ENCODE measurements at regions not wholly inside any gene's neighbourhood (a gene's known extent, or its start where the extent isn't known, plus 50 kb on each side); places are given as distances from the start of the nearest gene placed in this dataset.
"Not testable (repeated sequence)": the region's sequence is repeated elsewhere in the genome, so short reads cannot be mapped to it uniquely, and the experiment has no call there.

GRCh38 chr12:131647667-131648066 is 63.2 kb upstream of the SFSWAP start:
- no peak for TF ChIP-seq CTCF (IDR thresholded peaks at IDR 0.05; ENCODE audit: control extremely low read depth, extremely low read depth)
- peaks cover 0 to 7% (median 4%) of the 10 kb centered on the region in 3 donors for H3K27me3 ChIP-seq (ENCODE audit: control insufficient read depth in 3 of 3, insufficient read depth in 3 of 3, low read length in 2 of 3)
- no peak overlapping the region for H3K27ac ChIP-seq (ENCODE audit: low read depth in 1 of 2, low read length in 1 of 2)
- no peaks in the 10 kb centered on the region for H3K4me1 ChIP-seq (ENCODE audit: control insufficient read depth in 5 of 5, insufficient read depth in 5 of 5, low read length in 5 of 5)
- WGBS, 2 donors, result 90 to 94% methylated on average over 4 of the region's 4 CpGs
- H3K36me3 ChIP-seq (ENCODE audit: control insufficient read depth in 4 of 4, insufficient read depth in 4 of 4, low read length in 4 of 4), result no peaks in the 10 kb centered on the region
- no peaks in the 10 kb centered on the region for H3K9me3 ChIP-seq (ENCODE audit: control insufficient read depth in 4 of 4, insufficient read depth in 3 of 4, low read length in 3 of 4)
- ATAC-seq (ENCODE audit: insufficient read depth, low FRiP score), result no peak
- H3K4me3 ChIP-seq, result no peak overlapping the region
- no peak overlapping the region for H3K9ac ChIP-seq (ENCODE audit: insufficient read depth in 1 of 2, low read length in 2 of 2)
- DNase-seq, result no peak

GRCh38 chr12:131655469-131656174 is 55.3 kb upstream of the SFSWAP start:
- ATAC-seq (ENCODE audit: insufficient read depth, low FRiP score); H3K9me3 ChIP-seq (ENCODE audit: control insufficient read depth in 4 of 4, insufficient read depth in 3 of 4, low read length in 3 of 4); H3K4me1 ChIP-seq (ENCODE audit: control insufficient read depth in 5 of 5, insufficient read depth in 5 of 5, low read length in 5 of 5); H3K36me3 ChIP-seq (ENCODE audit: control insufficient read depth in 4 of 4, insufficient read depth in 4 of 4, low read length in 4 of 4); H3K27me3 ChIP-seq (ENCODE audit: control insufficient read depth in 3 of 3, insufficient read depth in 3 of 3, low read length in 2 of 3); H3K9ac ChIP-seq (ENCODE audit: insufficient read depth in 1 of 2, low read length in 2 of 2); H3K4me3 ChIP-seq; H3K27ac ChIP-seq (ENCODE audit: low read depth in 1 of 2, low read length in 1 of 2); DNase-seq: not testable (repeated sequence)
- 80 to 93% methylated on average over 6 to 9 of the region's 13 CpGs for WGBS, 2 donors

GRCh38 chr12:131656796-131657195 is 54.1 kb upstream of the SFSWAP start:
- DNase-seq; ATAC-seq (ENCODE audit: insufficient read depth, low FRiP score); H3K36me3 ChIP-seq (ENCODE audit: control insufficient read depth in 4 of 4, insufficient read depth in 4 of 4, low read length in 4 of 4); H3K9me3 ChIP-seq (ENCODE audit: control insufficient read depth in 4 of 4, insufficient read depth in 3 of 4, low read length in 3 of 4); H3K27ac ChIP-seq (ENCODE audit: low read depth in 1 of 2, low read length in 1 of 2); H3K9ac ChIP-seq (ENCODE audit: insufficient read depth in 1 of 2, low read length in 2 of 2); H3K4me3 ChIP-seq; H3K4me1 ChIP-seq (ENCODE audit: control insufficient read depth in 5 of 5, insufficient read depth in 5 of 5, low read length in 5 of 5); H3K27me3 ChIP-seq (ENCODE audit: control insufficient read depth in 3 of 3, insufficient read depth in 3 of 3, low read length in 2 of 3): not testable (repeated sequence)
- 90 to 94% methylated on average over 5 of the region's 5 CpGs for WGBS, 2 donors

- not testable (repeated sequence) for H3K9ac ChIP-seq (ENCODE audit: insufficient read depth in 1 of 2, low read length in 2 of 2); DNase-seq; H3K36me3 ChIP-seq (ENCODE audit: control insufficient read depth in 4 of 4, insufficient read depth in 4 of 4, low read length in 4 of 4); ATAC-seq (ENCODE audit: insufficient read depth, low FRiP score); H3K4me1 ChIP-seq (ENCODE audit: control insufficient read depth in 5 of 5, insufficient read depth in 5 of 5, low read length in 5 of 5); H3K4me3 ChIP-seq; H3K27ac ChIP-seq (ENCODE audit: low read depth in 1 of 2, low read length in 1 of 2); H3K9me3 ChIP-seq (ENCODE audit: control insufficient read depth in 4 of 4, insufficient read depth in 3 of 4, low read length in 3 of 4)
- WGBS, 2 donors, result 73 to 82% methylated on average over 6 of the region's 8 CpGs
- peaks cover 4 to 11% (median 7%) of the 10 kb centered on the region in 3 donors for H3K27me3 ChIP-seq (ENCODE audit: control insufficient read depth in 3 of 3, insufficient read depth in 3 of 3, low read length in 2 of 3)
Measured at GRCh38 chr12:131658605-131659004, 52.3 kb upstream of the SFSWAP start.

- H3K27ac ChIP-seq (ENCODE audit: low read depth in 1 of 2, low read length in 1 of 2); H3K36me3 ChIP-seq (ENCODE audit: control insufficient read depth in 4 of 4, insufficient read depth in 4 of 4, low read length in 4 of 4); H3K9ac ChIP-seq (ENCODE audit: insufficient read depth in 1 of 2, low read length in 2 of 2); DNase-seq; H3K4me1 ChIP-seq (ENCODE audit: control insufficient read depth in 5 of 5, insufficient read depth in 5 of 5, low read length in 5 of 5); H3K9me3 ChIP-seq (ENCODE audit: control insufficient read depth in 4 of 4, insufficient read depth in 3 of 4, low read length in 3 of 4); ATAC-seq (ENCODE audit: insufficient read depth, low FRiP score); H3K4me3 ChIP-seq: not testable (repeated sequence)
- peaks cover 4 to 11% (median 7%) of the 10 kb centered on the region in 3 donors for H3K27me3 ChIP-seq (ENCODE audit: control insufficient read depth in 3 of 3, insufficient read depth in 3 of 3, low read length in 2 of 3)
- 77 to 87% methylated on average over 6 to 8 of the region's 8 CpGs for WGBS, 2 donors
Measured at GRCh38 chr12:131659484-131659883, 51.4 kb upstream of the SFSWAP start.

GRCh38 chr12:131659976-131660375 is 50.9 kb upstream of the SFSWAP start:
- H3K36me3 ChIP-seq (ENCODE audit: control insufficient read depth in 4 of 4, insufficient read depth in 4 of 4, low read length in 4 of 4); H3K4me3 ChIP-seq; H3K4me1 ChIP-seq (ENCODE audit: control insufficient read depth in 5 of 5, insufficient read depth in 5 of 5, low read length in 5 of 5); DNase-seq; H3K9me3 ChIP-seq (ENCODE audit: control insufficient read depth in 4 of 4, insufficient read depth in 3 of 4, low read length in 3 of 4); H3K27ac ChIP-seq (ENCODE audit: low read depth in 1 of 2, low read length in 1 of 2); H3K9ac ChIP-seq (ENCODE audit: insufficient read depth in 1 of 2, low read length in 2 of 2); ATAC-seq (ENCODE audit: insufficient read depth, low FRiP score): not testable (repeated sequence)
- peaks cover 4 to 11% (median 7%) of the 10 kb centered on the region in 3 donors for H3K27me3 ChIP-seq (ENCODE audit: control insufficient read depth in 3 of 3, insufficient read depth in 3 of 3, low read length in 2 of 3)
- WGBS, 2 donors, result 79 to 89% methylated on average over 7 of the region's 7 CpGs

- not testable (repeated sequence) for H3K9me3 ChIP-seq (ENCODE audit: control insufficient read depth in 4 of 4, insufficient read depth in 3 of 4, low read length in 3 of 4); H3K27ac ChIP-seq (ENCODE audit: low read depth in 1 of 2, low read length in 1 of 2); H3K9ac ChIP-seq (ENCODE audit: insufficient read depth in 1 of 2, low read length in 2 of 2); DNase-seq; H3K36me3 ChIP-seq (ENCODE audit: control insufficient read depth in 4 of 4, insufficient read depth in 4 of 4, low read length in 4 of 4); H3K4me1 ChIP-seq (ENCODE audit: control insufficient read depth in 5 of 5, insufficient read depth in 5 of 5, low read length in 5 of 5); H3K4me3 ChIP-seq; ATAC-seq (ENCODE audit: insufficient read depth, low FRiP score)
- H3K27me3 ChIP-seq (ENCODE audit: control insufficient read depth in 3 of 3, insufficient read depth in 3 of 3, low read length in 2 of 3), result peaks cover 4 to 11% (median 7%) of the 10 kb centered on the region in 3 donors
- 93 to 95% methylated on average over 10 to 11 of the region's 12 CpGs for WGBS, 2 donors
Measured at GRCh38 chr12:131660401-131660800, 50.5 kb upstream of the SFSWAP start.
